ENCODE measurements at regions not wholly inside any gene's neighbourhood (a gene's known extent, or its start where the extent isn't known, plus 50 kb on each side); places are given as distances from the start of the nearest gene placed in this dataset.

GRCh38 chr4:35201403-35201802, 1042.9 kb downstream of the ARAP2 start:
- no peaks in the 10 kb centered on the region for H3K79me2 ChIP-seq (ENCODE audit: insufficient read depth, low read length)
- no peak for TF ChIP-seq EZH2 (IDR thresholded peaks at IDR 0.05; ENCODE audit: borderline replicate concordance, low read length)
- no peak for TF ChIP-seq CTCF (IDR thresholded peaks at IDR 0.05; ENCODE audit: low read length)
- H3K9me3 ChIP-seq (ENCODE audit: low read length), result no peaks in the 10 kb centered on the region
- no peaks in the 10 kb centered on the region for H4K20me1 ChIP-seq (ENCODE audit: insufficient read depth, low read length)
- H3K9ac ChIP-seq (ENCODE audit: low read length), result no peak overlapping the region
- H2AFZ ChIP-seq (ENCODE audit: low read length), result no peak overlapping the region
- H3F3A ChIP-seq (ENCODE audit: insufficient read depth, low read length), result no peaks in the 10 kb centered on the region
- no peaks in the 10 kb centered on the region for H3K4me1 ChIP-seq (ENCODE audit: insufficient read depth, low read length, severe bottlenecking)
- no peak overlapping the region for H3K4me2 ChIP-seq (ENCODE audit: low read length)
- H3K4me3 ChIP-seq (ENCODE audit: low read depth, low read length, poor library complexity, severe bottlenecking), result no peak overlapping the region
- H3K27ac ChIP-seq (ENCODE audit: low read depth, low read length, poor library complexity, severe bottlenecking), result no peak overlapping the region
- H3K27me3 ChIP-seq (ENCODE audit: insufficient read depth, low read length), result no peaks in the 10 kb centered on the region
- no peaks in the 10 kb centered on the region for H3K9me2 ChIP-seq (ENCODE audit: low read depth, low read length)
- H3K36me3 ChIP-seq (ENCODE audit: insufficient read depth, low read length), result no peaks in the 10 kb centered on the region

GRCh38 chr4:35216636-35217035, 1027.7 kb downstream of the ARAP2 start:
- no peak overlapping the region for H3K4me3 ChIP-seq (ENCODE audit: low read depth, low read length, poor library complexity, severe bottlenecking)
- TF ChIP-seq CTCF (IDR thresholded peaks at IDR 0.05; ENCODE audit: low read length), result no peak
- no peak for TF ChIP-seq EZH2 (IDR thresholded peaks at IDR 0.05; ENCODE audit: borderline replicate concordance, low read length)

GRCh38 chr4:35217331-35217730, 1027.0 kb downstream of the ARAP2 start:
- no peak overlapping the region for H3K4me3 ChIP-seq (ENCODE audit: low read depth, low read length, poor library complexity, severe bottlenecking)
- H3K9me2 ChIP-seq (ENCODE audit: low read depth, low read length), result no peaks in the 10 kb centered on the region

More at GRCh38 chr4:35216636-35217035, 1027.7 kb downstream of the ARAP2 start:
- Histone ChIP-seq H3K4me1 (ENCODE audit: insufficient read depth, low read length, severe bottlenecking) (no peaks in the 10 kb centered on the region), H3F3A (ENCODE audit: insufficient read depth, low read length) (no peaks in the 10 kb centered on the region), H4K20me1 (ENCODE audit: insufficient read depth, low read length) (no peaks in the 10 kb centered on the region), H3K4me2 (ENCODE audit: low read length) (no peak overlapping the region), H3K9me3 (ENCODE audit: low read length) (no peaks in the 10 kb centered on the region), H2AFZ (ENCODE audit: low read length) (no peak overlapping the region), H3K27ac (ENCODE audit: low read depth, low read length, poor library complexity, severe bottlenecking) (no peak overlapping the region), H3K9me2 (ENCODE audit: low read depth, low read length) (no peaks in the 10 kb centered on the region), H3K36me3 (ENCODE audit: insufficient read depth, low read length) (no peaks in the 10 kb centered on the region), H3K9ac (ENCODE audit: low read length) (no peak overlapping the region), H3K79me2 (ENCODE audit: insufficient read depth, low read length) (no peaks in the 10 kb centered on the region), H3K27me3 (ENCODE audit: insufficient read depth, low read length) (no peaks in the 10 kb centered on the region)

More at GRCh38 chr4:35217331-35217730, 1027.0 kb downstream of the ARAP2 start:
- Histone ChIP-seq H3K27me3 (ENCODE audit: insufficient read depth, low read length) (no peaks in the 10 kb centered on the region), H3F3A (ENCODE audit: insufficient read depth, low read length) (no peaks in the 10 kb centered on the region), H3K27ac (ENCODE audit: low read depth, low read length, poor library complexity, severe bottlenecking) (no peak overlapping the region), H3K36me3 (ENCODE audit: insufficient read depth, low read length) (no peaks in the 10 kb centered on the region), H4K20me1 (ENCODE audit: insufficient read depth, low read length) (no peaks in the 10 kb centered on the region), H3K4me2 (ENCODE audit: low read length) (no peak overlapping the region), H3K4me1 (ENCODE audit: insufficient read depth, low read length, severe bottlenecking) (no peaks in the 10 kb centered on the region), H3K9ac (ENCODE audit: low read length) (no peak overlapping the region), H2AFZ (ENCODE audit: low read length) (no peak overlapping the region), H3K79me2 (ENCODE audit: insufficient read depth, low read length) (no peaks in the 10 kb centered on the region), H3K9me3 (ENCODE audit: low read length) (no peaks in the 10 kb centered on the region)
- TF ChIP-seq CTCF (IDR thresholded peaks at IDR 0.05; ENCODE audit: low read length), result no peak
- no peak for TF ChIP-seq EZH2 (IDR thresholded peaks at IDR 0.05; ENCODE audit: borderline replicate concordance, low read length)

Measured in OCI-LY1 (cell line).